Right lobe of liver (tissue), 4 donors: ENCODE measurements at regions not wholly inside any gene's neighbourhood (a gene's known extent, or its start where the extent isn't known, plus 50 kb on each side); places are given as distances from the start of the nearest gene placed in this dataset.

Experiments used
- CTCF ChIP-seq, 4 donors: fragments of 200-600 bp in 3 of 4; fragments of 450-650 bp in 1 of 4; IDR thresholded peaks; one replicate each; pipeline versions ENCODE4 v1.5.1 to v1.8.0; 2016 to 2022; ENCODE audit warnings: antibody characterized with exemption in 4 of 4, mild to moderate bottlenecking in 2 of 4
- POLR2A ChIP-seq: fragments of 450-650 bp; IDR thresholded peaks from one replicate; pipeline ENCODE4 v1.6.1; 2017; ENCODE audit warnings: antibody characterized with exemption, mild to moderate bottlenecking
- donor health status: DM: no; HTN: no; CAD: no.
- donor health status: DM: no; HTN: no; CAD: no.
- donor health status: DM: no; HTN: yes; CAD: no.

DNA sequence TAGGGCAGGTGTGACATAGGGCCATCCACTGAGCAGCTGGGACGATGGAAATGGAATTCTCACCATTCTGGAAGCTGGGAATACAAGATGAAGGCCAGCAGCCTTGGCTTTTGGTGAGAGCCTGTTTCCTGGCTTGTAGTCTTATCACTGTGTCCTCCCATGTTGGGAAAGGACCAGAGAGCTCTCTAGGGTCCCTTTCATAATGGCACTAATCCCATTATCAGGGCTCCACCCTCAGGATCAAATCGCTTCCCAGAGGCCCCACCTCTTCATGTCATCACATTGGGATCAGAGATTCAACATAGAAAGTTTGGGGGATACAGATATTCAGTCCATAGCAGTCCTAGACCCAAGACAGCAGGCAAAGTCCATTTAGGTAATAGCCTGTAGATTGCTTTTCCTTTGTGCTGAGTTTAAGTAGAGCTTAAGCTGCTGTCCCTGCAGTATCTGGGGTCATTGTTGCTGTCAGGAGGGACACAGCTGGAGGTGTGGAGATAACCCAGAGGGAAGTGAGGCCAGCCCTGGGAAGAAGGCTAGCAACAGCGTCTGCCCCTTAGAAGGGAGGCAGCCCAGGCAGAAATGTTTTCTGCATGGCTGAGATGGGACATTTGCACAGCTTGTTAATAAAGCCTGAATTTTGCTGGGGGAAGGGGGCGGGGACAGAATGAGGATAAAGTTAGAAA is 136.5 kb upstream of the GPR12 start:
- TF ChIP-seq POLR2A (no peak), CTCF (IDR thresholded peaks at IDR 0.05) (no peak)
